A673 (cell line): ENCODE measurements at regions not wholly inside any gene's neighbourhood (a gene's known extent, or its start where the extent isn't known, plus 50 kb on each side); places are given as distances from the start of the nearest gene placed in this dataset.

Source experiments
- BruUV-seq: library from RNA; stranded (reverse); fragments of 400-500 nt; replicated peaks from 2 replicates; lab custom pipeline; 2021; lab: Mats Ljungman, UMichigan
- CTCF ChIA-PET: fragments of 300-600 bp; sonication (Branson Sonifier 250); formaldehyde crosslinking; loops from one replicate; lab custom pipeline; 2022; ENCODE audit warnings: antibody characterized with exemption; lab: Charles Lee
- POLR2A ChIA-PET: fragments of 300-600 bp; sonication (Branson Sonifier 250); formaldehyde crosslinking; loops from one replicate; lab custom pipeline; 2022; ENCODE audit warnings: antibody characterized with exemption; ENCODE audit not compliant: low non-redundant PET; lab: Charles Lee
- DNase-seq: peaks from one replicate; pipeline ENCODE4 v3.0.0-alpha.2; 2015; ENCODE audit warnings: low spot score
- H3K27ac ChIP-seq: fragments of 200-600 bp; sonication (generic); 2 replicates; pipeline ENCODE4 v1.5.1; 2016; ENCODE audit warnings: mixed run types, low read depth, mild to moderate bottlenecking, mixed read lengths, antibody characterized with exemption, low read length; ENCODE audit not compliant: poor library complexity, severe bottlenecking
- H3K27me3 ChIP-seq: fragments of 200-600 bp; sonication (generic); replicated peaks from 2 replicates; pipeline ENCODE4 v1.6.1; 2017; ENCODE audit warnings: mixed run types, low read depth, mild to moderate bottlenecking, mixed read lengths, antibody characterized with exemption, low read length; ENCODE audit not compliant: insufficient read depth, poor library complexity
- H3K36me3 ChIP-seq: fragments of 200-600 bp; sonication (generic); 2 replicates; pipeline ENCODE4 v1.6.1; 2016; ENCODE audit warnings: mixed run types, mild to moderate bottlenecking, mixed read lengths, antibody characterized with exemption, low read length; ENCODE audit not compliant: insufficient read depth, poor library complexity, severe bottlenecking
- H3K4me1 ChIP-seq: fragments of 200-600 bp; sonication (generic); 2 replicates; pipeline ENCODE4 v1.6.1; 2017; ENCODE audit warnings: mixed run types, mild to moderate bottlenecking, mixed read lengths, antibody characterized with exemption, low read length; ENCODE audit not compliant: insufficient read depth, poor library complexity, severe bottlenecking
- H3K4me3 ChIP-seq: fragments of 200-600 bp; sonication (generic); 2 replicates; pipeline ENCODE4 v1.5.1; 2016; ENCODE audit warnings: low read depth, mixed run types, mild to moderate bottlenecking, mixed read lengths, low read length; ENCODE audit not compliant: poor library complexity, severe bottlenecking
- H3K9me3 ChIP-seq: fragments of 200-600 bp; sonication (generic); 2 replicates; pipeline ENCODE4 v1.6.1; 2016; ENCODE audit warnings: mixed run types, low read depth, mild to moderate bottlenecking, mixed read lengths, antibody characterized with exemption, low read length; ENCODE audit not compliant: poor library complexity, severe bottlenecking
- EZH2 ChIP-seq: fragments of 200-600 bp; sonication (generic); IDR thresholded peaks from 2 replicates; pipeline ENCODE4 v1.6.1; 2017; ENCODE audit warnings: borderline replicate concordance, low read depth, mild to moderate bottlenecking, mixed read lengths, antibody characterized with exemption, low read length; ENCODE audit not compliant: poor library complexity, severe bottlenecking
- intact Hi-C: fragments of 100-400 bp; cut with micrococcal nuclease; formaldehyde crosslinking; loops from one replicate; pipeline ENCODE4 v1.10.0; 2022; ENCODE audit not compliant: unreplicated experiment
- TF ChIP-seq, protein P1 (sequence below): fragments of 300-800, 200-600 bp; sonication (generic); conservative IDR thresholded peaks from 2 replicates; pipeline ENCODE4 v1.5.1; 2017; ENCODE audit warnings: low read depth, mild to moderate bottlenecking, antibody characterized with exemption, low read length, moderate library complexity, mixed read lengths

DNA sequence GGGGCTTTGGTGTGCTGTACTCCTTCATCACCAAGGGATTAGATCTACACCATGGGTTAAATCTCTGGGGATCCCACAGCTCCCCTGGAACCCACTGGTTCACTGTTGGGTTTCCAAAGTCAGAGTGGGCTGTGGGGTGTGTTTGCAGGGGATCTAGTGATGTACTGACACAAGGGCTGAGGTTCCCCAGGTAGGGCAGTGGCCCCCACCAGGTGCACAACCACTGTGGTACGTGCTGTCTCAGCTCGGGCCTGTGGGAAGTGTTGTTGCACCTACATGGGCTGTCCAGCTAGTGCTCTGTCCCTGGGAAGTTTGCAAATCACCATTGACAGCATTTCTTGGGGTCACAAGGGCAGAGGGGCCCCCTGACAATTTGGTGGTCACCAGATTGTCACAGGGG lies 134.4 kb upstream of the CDH8 start:
- Histone ChIP-seq H3K27me3 (no peaks in the 10 kb centered on the region), H3K27ac (no peak overlapping the region), H3K4me3 (no peak overlapping the region), H3K36me3 (no peaks in the 10 kb centered on the region), H3K4me1 (no peaks in the 10 kb centered on the region), H3K9me3 (no peaks in the 10 kb centered on the region)
- intact Hi-C loops, result no loop called here
- no TSS peak for BruUV-seq
- ChIA-PET CTCF (no interaction called here), POLR2A (no interaction called here)
- TF ChIP-seq EZH2, result no peak
- TF ChIP-seq, protein P1, sequence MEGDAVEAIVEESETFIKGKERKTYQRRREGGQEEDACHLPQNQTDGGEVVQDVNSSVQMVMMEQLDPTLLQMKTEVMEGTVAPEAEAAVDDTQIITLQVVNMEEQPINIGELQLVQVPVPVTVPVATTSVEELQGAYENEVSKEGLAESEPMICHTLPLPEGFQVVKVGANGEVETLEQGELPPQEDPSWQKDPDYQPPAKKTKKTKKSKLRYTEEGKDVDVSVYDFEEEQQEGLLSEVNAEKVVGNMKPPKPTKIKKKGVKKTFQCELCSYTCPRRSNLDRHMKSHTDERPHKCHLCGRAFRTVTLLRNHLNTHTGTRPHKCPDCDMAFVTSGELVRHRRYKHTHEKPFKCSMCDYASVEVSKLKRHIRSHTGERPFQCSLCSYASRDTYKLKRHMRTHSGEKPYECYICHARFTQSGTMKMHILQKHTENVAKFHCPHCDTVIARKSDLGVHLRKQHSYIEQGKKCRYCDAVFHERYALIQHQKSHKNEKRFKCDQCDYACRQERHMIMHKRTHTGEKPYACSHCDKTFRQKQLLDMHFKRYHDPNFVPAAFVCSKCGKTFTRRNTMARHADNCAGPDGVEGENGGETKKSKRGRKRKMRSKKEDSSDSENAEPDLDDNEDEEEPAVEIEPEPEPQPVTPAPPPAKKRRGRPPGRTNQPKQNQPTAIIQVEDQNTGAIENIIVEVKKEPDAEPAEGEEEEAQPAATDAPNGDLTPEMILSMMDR, result no peak
- DNase-seq, result no peak

DNA sequence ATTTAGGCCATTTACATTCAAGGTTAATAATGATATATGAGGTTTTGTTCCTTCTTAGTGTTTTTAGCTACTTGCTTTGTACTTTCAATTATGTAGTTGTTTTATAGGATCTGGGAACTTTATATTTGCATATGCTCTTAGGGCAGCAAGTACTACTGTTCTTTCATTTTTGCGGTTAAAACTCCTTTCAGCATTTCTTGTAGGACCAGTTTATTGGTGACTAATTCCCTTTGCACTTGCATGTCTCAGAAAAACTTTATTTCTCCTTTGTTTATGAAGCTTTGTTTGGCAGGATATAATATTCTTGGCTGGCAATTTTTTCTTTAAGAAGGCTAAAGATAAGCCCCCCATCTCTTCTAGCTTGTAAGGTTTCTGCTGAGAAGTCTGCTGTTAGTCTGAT lies 131.3 kb upstream of the CDH8 start:
- Histone ChIP-seq H3K9me3 (no peaks in the 10 kb centered on the region), H3K27ac (no peak overlapping the region), H3K36me3 (no peaks in the 10 kb centered on the region), H3K4me3 (no peak overlapping the region), H3K4me1 (no peaks in the 10 kb centered on the region), H3K27me3 (no peaks in the 10 kb centered on the region)
- CTCF ChIA-PET, result no interaction called here
- TF ChIP-seq, protein P1, result no peak
- no peak for TF ChIP-seq EZH2
- no TSS peak for BruUV-seq
- POLR2A ChIA-PET, result no interaction called here
- DNase-seq, result no peak
- intact Hi-C loops, result no loop called here

DNA sequence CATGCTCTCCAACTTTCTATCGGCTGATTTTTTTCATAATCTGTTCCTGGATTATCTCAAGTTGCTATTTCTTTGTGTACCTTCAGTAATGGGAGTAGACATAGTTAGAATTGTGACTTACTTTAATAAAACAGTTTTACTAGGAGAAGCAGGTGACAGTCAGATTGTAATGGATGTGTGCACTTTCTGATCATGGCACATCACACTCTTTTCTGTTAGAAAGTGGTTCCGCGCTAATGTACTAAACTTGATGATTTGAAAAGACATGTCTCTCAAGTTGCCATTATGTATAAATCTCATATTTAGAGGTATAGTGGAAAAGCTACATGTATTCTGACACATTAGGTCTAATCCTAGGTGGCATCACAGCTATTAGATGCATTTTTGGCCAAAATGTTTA lies 121.3 kb upstream of the CDH8 start:
- POLR2A ChIA-PET, result no interaction called here
- H3K9me3 ChIP-seq, result no peaks in the 10 kb centered on the region
- intact Hi-C loops, result no loop called here
- no peak overlapping the region for H3K4me3 ChIP-seq
- H3K27me3 ChIP-seq, result no peaks in the 10 kb centered on the region
- DNase-seq, result no peak
- CTCF ChIA-PET, result no interaction called here
- no TSS peak for BruUV-seq
- H3K27ac ChIP-seq, result no peak overlapping the region
- no peaks in the 10 kb centered on the region for H3K4me1 ChIP-seq
- TF ChIP-seq, protein P1, result no peak
- no peak for TF ChIP-seq EZH2
- H3K36me3 ChIP-seq, result no peaks in the 10 kb centered on the region
